HUDEP-2 (cell line): ENCODE measurements at regions not wholly inside any gene's neighbourhood (a gene's known extent, or its start where the extent isn't known, plus 50 kb on each side); places are given as distances from the start of the nearest gene placed in this dataset.

Experiments used
- DNase-seq, 76 experiments: peaks; one replicate each; lab custom pipeline; 2025; ENCODE audit not compliant: unreplicated experiment in 76 of 76; lab: John Stamatoyannopoulos, UW

GRCh38 chrX:120021927-120022326 is 55.6 kb downstream of the RHOXF2B start:
- DNase-seq, result peak in 39 of 76 experiments; percentile 0 to 70 (median 13)

- no peak for DNase-seq
These were observed 57.2 kb downstream of the RHOXF2B start for GRCh38 chrX:120020305-120020704.

- DNase-seq, result no peak
These were observed 61.4 kb downstream of the RHOXF2B start for GRCh38 chrX:120016068-120016441.

DNA sequence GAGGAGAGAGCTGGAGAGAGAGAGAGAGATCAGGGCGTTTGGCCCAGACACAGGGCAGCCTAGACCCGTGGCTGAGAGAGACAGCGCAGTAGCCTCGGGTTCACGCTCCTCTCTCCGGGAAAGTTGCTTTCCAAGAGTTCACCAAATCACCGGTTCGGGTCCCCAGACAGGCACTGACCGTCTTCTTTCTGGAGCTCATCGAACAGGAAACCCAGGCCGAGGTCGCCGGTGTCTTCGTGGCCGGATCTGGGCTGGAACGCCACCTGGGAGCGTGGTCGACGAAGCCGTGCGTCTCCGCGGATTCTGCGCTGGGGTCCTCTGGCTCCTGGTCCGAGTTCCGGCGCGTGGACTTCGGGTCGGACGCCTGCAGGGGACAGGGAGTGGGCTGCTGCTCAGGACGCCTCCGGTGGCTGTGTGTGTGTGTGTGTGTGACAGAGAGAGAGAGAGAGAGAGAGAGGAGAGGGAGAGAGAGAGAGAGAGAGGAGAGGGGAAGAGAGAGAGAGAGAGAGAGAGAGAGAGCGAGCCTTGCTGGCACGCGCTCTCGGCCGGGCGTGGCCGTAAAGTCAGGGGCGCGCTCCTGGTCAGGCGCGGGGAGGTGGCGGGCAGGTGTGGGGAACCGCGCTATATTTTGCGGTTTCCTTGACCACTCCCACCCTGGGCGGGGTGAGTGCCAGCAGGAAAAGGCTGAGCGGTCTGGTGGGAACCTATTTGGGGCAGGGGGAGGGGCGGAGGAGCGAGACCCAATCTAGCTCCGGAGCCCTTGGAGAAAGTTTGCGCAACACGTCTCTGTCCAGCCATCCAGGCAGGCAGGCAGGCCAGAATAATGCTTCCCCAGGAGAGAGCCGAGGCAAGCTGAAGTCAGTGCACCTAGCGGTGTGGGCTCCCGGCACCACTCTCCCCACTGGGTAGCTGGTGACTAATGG is 62.1 kb downstream of the RHOXF2B start:
- DNase-seq, result peak in 3 of 76 experiments; percentile 0 to 4 (median 1)

DNA sequence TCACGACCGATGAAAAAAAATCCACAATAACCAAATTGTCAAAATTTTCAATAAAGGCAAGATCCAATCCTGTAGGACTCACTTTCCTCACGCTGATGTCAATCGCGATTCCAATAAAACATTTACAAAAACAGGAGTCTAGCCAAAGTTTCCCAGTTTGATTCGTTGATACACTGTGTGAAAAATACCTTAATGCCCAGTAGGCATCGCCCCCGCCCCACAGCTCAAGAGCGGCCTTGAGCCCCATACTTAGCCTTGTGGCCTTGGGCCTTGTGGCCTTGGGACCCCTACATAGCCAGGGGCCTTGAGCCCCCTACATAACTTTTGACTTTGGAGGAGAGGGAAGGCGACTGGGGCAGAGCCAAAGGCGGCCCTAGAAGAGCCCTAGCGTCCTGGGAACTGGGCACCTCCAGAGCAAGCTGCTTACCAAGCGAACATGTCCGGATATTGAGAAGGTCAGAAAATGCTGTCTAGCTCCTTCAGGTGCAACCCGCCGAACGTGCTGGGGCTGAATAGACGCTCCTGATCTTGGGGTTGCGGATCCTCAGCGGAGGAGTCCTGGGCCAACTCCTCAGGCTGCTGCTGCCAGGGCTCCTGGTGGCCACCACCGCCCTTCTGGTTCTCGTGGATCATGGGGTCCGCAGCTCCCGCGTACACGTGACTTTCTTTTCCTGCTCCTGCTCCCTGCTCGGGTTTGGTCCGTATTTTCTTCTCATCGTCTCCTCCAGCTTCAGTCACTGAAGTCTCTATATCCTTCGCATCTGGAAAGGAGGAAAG is 62.9 kb downstream of the RHOXF2B start:
- DNase-seq, result no peak

- DNase-seq, result no peak
These were observed 58.2 kb upstream of the NKAP start for GRCh38 chrX:120001787-120002186.

GRCh38 chrX:120000490-120001246 is 57.1 kb upstream of the NKAP start:
- no peak for DNase-seq

DNA sequence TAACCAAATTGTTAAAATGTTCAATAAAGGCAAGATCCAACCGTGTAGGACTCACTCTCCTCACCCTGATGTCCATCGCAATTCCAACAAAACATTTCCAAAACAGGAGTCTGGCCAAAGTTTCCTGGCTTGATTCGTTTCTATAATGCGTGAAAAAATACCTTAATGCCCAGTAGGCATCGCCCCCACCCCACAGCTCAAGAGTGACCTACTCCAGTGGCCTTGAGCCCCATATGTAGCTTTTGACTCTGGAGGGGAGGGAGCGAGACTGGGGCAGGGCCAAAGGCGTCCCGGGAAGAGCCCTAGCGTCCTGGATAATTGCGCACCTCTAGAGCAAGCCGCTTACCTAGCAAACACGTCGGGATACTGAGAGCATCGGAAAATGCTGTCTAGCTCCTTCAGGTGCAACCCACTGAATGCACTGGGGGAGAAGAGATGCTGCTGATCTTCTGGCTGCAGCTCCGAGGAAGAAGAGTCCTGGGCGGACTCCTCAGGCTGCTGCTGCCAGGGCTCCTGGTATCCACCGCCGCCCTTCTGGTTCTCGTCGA is 55.6 kb upstream of the NKAP start:
- no peak for DNase-seq

DNA sequence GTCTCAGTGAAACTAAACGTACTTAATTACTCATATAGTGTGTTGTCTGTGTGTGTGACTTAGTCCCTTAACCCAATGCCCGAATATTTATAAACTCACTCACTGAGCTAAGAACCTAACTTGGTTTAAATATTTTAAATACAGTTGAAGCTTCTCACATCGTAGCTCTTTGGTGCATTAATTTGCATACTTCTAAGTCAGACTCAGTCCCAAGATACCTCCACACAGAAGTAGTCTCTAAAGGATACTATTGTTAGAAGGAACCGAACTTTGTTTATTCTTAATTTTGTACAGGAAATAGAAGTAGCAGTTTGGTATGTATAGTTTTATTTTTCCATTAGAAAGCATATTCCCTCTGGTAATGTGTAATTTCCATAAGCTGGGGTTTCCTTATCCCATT is 54.0 kb upstream of the NKAP start:
- no peak for DNase-seq

DNA sequence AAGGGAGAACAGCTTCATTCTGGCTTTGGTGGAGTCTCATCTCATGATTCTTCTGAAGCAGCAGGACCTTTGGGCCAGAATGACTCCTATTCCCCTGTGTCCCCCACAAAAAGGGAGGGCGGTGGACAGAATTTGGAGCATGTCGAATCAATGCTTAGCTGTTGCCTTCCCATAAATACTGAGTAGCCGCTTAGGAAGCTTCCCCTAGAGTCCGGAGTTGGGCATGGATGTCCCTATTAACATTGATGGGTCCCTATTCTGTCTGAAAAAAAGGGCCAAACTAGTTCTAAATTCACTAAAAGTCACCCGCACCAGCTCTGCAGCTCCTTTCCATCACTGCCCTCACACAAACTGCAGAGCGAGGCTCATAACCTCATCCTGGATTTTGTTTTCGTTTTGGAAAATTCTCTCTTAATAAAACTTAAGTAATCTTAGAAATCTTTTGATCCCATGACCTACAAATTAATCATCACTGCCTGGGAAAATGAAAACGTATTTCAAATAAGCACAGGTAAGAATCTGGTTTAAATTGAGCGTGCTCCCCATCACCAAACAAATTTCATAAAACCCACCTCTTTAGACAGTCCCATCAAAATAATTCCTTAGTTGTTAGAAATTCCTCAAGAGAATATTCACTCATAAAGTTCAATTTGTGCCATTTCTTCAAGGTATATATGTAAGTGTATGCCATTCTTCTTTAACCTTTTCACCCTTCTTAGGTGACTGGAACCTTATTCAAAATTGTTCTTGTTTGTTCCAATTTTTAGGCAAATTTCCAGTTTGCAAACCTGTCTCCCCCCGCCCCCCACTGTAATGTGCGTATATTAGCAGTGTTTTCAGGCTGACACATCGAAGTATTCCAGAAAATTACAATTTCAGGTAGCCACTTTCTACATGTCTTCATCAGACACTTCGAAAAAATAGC is 53.3 kb upstream of the NKAP start:
- no peak for DNase-seq

- DNase-seq, result no peak
These were observed 52.5 kb upstream of the NKAP start for GRCh38 chrX:119996069-119996468.
